GM12891 (cell line): ENCODE measurements at regions not wholly inside any gene's neighbourhood (a gene's known extent, or its start where the extent isn't known, plus 50 kb on each side); places are given as distances from the start of the nearest gene placed in this dataset.

Experiments used
- POLR2A ChIP-seq: IDR thresholded peaks from 2 replicates; pipeline ENCODE4 v1.6.1; 2011; ENCODE audit warnings: low read depth, low read length, control low read depth
- TAF1 ChIP-seq: IDR thresholded peaks from 2 replicates; pipeline ENCODE4 v1.6.1; 2011; ENCODE audit warnings: low read depth, low read length, control low read depth

- no peak for TF ChIP-seq TAF1
- TF ChIP-seq POLR2A = no peak
Measured at GRCh38 chr4:181245326-181245725, 997.9 kb upstream of the TENM3 start.
